ENCODE measurements at regions not wholly inside any gene's neighbourhood (a gene's known extent, or its start where the extent isn't known, plus 50 kb on each side); places are given as distances from the start of the nearest gene placed in this dataset.

DNA sequence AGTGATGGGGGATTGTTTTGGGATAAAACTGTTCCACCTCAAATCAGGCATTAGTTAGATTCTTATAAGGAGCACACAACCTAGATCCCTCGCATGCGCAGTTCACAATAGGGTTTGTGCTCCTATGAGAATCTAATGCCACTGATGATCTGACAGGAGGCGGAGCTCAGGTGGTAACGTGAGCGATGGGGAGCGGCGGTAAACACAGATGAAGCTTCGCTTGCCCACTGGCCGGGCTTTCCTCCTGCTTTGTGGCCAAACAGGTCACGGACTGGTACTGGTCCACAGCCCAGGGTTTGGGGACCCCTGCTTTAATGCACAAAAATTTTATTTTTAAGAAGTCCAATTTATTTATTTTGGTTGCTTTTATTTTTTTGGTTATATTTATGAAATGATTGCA lies 238.8 kb downstream of the AACS start:
- TF ChIP-seq, protein P1, sequence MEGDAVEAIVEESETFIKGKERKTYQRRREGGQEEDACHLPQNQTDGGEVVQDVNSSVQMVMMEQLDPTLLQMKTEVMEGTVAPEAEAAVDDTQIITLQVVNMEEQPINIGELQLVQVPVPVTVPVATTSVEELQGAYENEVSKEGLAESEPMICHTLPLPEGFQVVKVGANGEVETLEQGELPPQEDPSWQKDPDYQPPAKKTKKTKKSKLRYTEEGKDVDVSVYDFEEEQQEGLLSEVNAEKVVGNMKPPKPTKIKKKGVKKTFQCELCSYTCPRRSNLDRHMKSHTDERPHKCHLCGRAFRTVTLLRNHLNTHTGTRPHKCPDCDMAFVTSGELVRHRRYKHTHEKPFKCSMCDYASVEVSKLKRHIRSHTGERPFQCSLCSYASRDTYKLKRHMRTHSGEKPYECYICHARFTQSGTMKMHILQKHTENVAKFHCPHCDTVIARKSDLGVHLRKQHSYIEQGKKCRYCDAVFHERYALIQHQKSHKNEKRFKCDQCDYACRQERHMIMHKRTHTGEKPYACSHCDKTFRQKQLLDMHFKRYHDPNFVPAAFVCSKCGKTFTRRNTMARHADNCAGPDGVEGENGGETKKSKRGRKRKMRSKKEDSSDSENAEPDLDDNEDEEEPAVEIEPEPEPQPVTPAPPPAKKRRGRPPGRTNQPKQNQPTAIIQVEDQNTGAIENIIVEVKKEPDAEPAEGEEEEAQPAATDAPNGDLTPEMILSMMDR (IDR thresholded peaks at IDR 0.05; ENCODE audit: insufficient read depth, low read length) = no peak
- TF ChIP-seq POLR2AphosphoS5 (IDR thresholded peaks at IDR 0.05; ENCODE audit: low read depth) (no peak), GABPA (IDR thresholded peaks at IDR 0.05; ENCODE audit: low read depth) (no peak)

Data from HL-60 (cell line).